Activated CD8-positive, alpha-beta T cell treated with anti-CD3 and anti-CD28 coated beads, Interleukin-2, amount 10 ng/mL, durations not matched to agents 7 days and 5 days (primary cell): ENCODE measurements at regions not wholly inside any gene's neighbourhood (a gene's known extent, or its start where the extent isn't known, plus 50 kb on each side); places are given as distances from the start of the nearest gene placed in this dataset.

ENCODE experiments used
- ATAC-seq: fragments of 150-1000 bp; cut with Tn5 transposase; one replicate; pipeline ENCODE4 v1.10.0; 2021; ENCODE audit warnings: moderate library complexity
- CTCF ChIA-PET: fragments of 350-600 bp; sonication (Branson Sonifier 250); formaldehyde crosslinking; loops from one replicate; lab custom pipeline; 2021; ENCODE audit warnings: antibody characterized with exemption; lab: Charles Lee
- POLR2A ChIA-PET: fragments of 350-600 bp; sonication (Branson Sonifier 250); formaldehyde crosslinking; loops from one replicate; lab custom pipeline; 2021; ENCODE audit warnings: antibody characterized with exemption; lab: Charles Lee
- DNase-seq: peaks from one replicate; pipeline ENCODE4 v3.0.0-alpha.2; 2020
- H3K27ac Mint-ChIP-seq: one replicate; pipeline ENCODE4 v1.8.0; 2021; ENCODE audit warnings: mild to moderate bottlenecking, mixed read lengths
- H3K27me3 Mint-ChIP-seq: one replicate; pipeline ENCODE4 v1.8.0; 2021; ENCODE audit warnings: low read depth, mixed read lengths
- H3K36me3 Mint-ChIP-seq: one replicate; pipeline ENCODE4 v1.8.0; 2021; ENCODE audit warnings: low read depth, mixed read lengths
- H3K4me1 Mint-ChIP-seq: one replicate; pipeline ENCODE4 v1.8.0; 2021; ENCODE audit warnings: low read depth, mixed read lengths
- H3K4me3 Mint-ChIP-seq: one replicate; pipeline ENCODE4 v1.8.0; 2021; ENCODE audit warnings: mild to moderate bottlenecking, mixed read lengths
- H3K9me3 Mint-ChIP-seq: one replicate; pipeline ENCODE4 v1.8.0; 2022; ENCODE audit warnings: mixed read lengths; ENCODE audit not compliant: insufficient read depth

GRCh38 chr6:40933864-40934263 is 105.2 kb downstream of the UNC5CL start:
- no peak for ATAC-seq
- H3K9me3 Mint-ChIP-seq: no peaks in the 10 kb centered on the region
- ChIA-PET POLR2A (no interaction called here), CTCF (no interaction called here)
- no peak overlapping the region for H3K27ac Mint-ChIP-seq
- H3K36me3 Mint-ChIP-seq: no peaks in the 10 kb centered on the region
- no peak overlapping the region for H3K4me3 Mint-ChIP-seq
- H3K4me1 Mint-ChIP-seq: no peaks in the 10 kb centered on the region
- no peak for DNase-seq
- peaks cover 5% of the 10 kb centered on the region for H3K27me3 Mint-ChIP-seq

GRCh38 chr6:40932953-40933352 is 106.1 kb downstream of the UNC5CL start:
- CTCF ChIA-PET: no interaction called here
- H3K36me3 Mint-ChIP-seq: no peaks in the 10 kb centered on the region
- DNase-seq (no peak), ATAC-seq (no peak)
- peaks cover 5% of the 10 kb centered on the region for H3K27me3 Mint-ChIP-seq
- POLR2A ChIA-PET: no interaction called here
- H3K9me3 Mint-ChIP-seq: no peaks in the 10 kb centered on the region
- no peak overlapping the region for H3K27ac Mint-ChIP-seq
- H3K4me1 Mint-ChIP-seq: no peaks in the 10 kb centered on the region
- H3K4me3 Mint-ChIP-seq: no peak overlapping the region

GRCh38 chr6:40932366-40932765 is 106.7 kb downstream of the UNC5CL start:
- Mint-ChIP-seq H3K27me3 (peaks cover 8% of the 10 kb centered on the region), H3K4me1 (no peaks in the 10 kb centered on the region)
- no peak for ATAC-seq

GRCh38 chr6:40931931-40932330 is 107.1 kb downstream of the UNC5CL start:
- H3K4me3 Mint-ChIP-seq: no peak overlapping the region
- no peaks in the 10 kb centered on the region for H3K4me1 Mint-ChIP-seq
- ATAC-seq (no peak), DNase-seq (no peak)
- no peaks in the 10 kb centered on the region for H3K36me3 Mint-ChIP-seq
- no peaks in the 10 kb centered on the region for H3K9me3 Mint-ChIP-seq
- CTCF ChIA-PET: no interaction called here
- POLR2A ChIA-PET: no interaction called here
- peaks cover 8% of the 10 kb centered on the region for H3K27me3 Mint-ChIP-seq
- no peak overlapping the region for H3K27ac Mint-ChIP-seq

More at GRCh38 chr6:40932366-40932765, 106.7 kb downstream of the UNC5CL start:
- no peaks in the 10 kb centered on the region for H3K9me3 Mint-ChIP-seq
- H3K27ac Mint-ChIP-seq: no peak overlapping the region
- DNase-seq: no peak
- ChIA-PET POLR2A (no interaction called here), CTCF (no interaction called here)
- H3K36me3 Mint-ChIP-seq: no peaks in the 10 kb centered on the region
- H3K4me3 Mint-ChIP-seq: no peak overlapping the region

GRCh38 chr6:40930555-40930954 is 108.5 kb downstream of the UNC5CL start:
- DNase-seq (no peak), ATAC-seq (no peak)
- H3K27ac Mint-ChIP-seq: no peak overlapping the region
- H3K36me3 Mint-ChIP-seq: no peaks in the 10 kb centered on the region
- H3K4me1 Mint-ChIP-seq: no peaks in the 10 kb centered on the region
- no peaks in the 10 kb centered on the region for H3K9me3 Mint-ChIP-seq
- H3K4me3 Mint-ChIP-seq: no peak overlapping the region
- POLR2A ChIA-PET: no interaction called here
- H3K27me3 Mint-ChIP-seq: peaks cover 7% of the 10 kb centered on the region
- CTCF ChIA-PET: no interaction called here

- ATAC-seq (no peak), DNase-seq (no peak)
- no peaks in the 10 kb centered on the region for H3K4me1 Mint-ChIP-seq
- H3K4me3 Mint-ChIP-seq: no peak overlapping the region
- H3K27ac Mint-ChIP-seq: no peak overlapping the region
- H3K27me3 Mint-ChIP-seq: peaks cover 11% of the 10 kb centered on the region
- H3K36me3 Mint-ChIP-seq: no peaks in the 10 kb centered on the region
- CTCF ChIA-PET: no interaction called here
- POLR2A ChIA-PET: no interaction called here
- H3K9me3 Mint-ChIP-seq: no peaks in the 10 kb centered on the region
Observed at GRCh38 chr6:40930045-40930444, 109.0 kb downstream of the UNC5CL start.

- no peaks in the 10 kb centered on the region for H3K36me3 Mint-ChIP-seq
- peaks cover 11% of the 10 kb centered on the region for H3K27me3 Mint-ChIP-seq
- H3K4me3 Mint-ChIP-seq: no peak overlapping the region
- H3K4me1 Mint-ChIP-seq: no peaks in the 10 kb centered on the region
- ATAC-seq (no peak), DNase-seq (no peak)
- H3K9me3 Mint-ChIP-seq: no peaks in the 10 kb centered on the region
- no peak overlapping the region for H3K27ac Mint-ChIP-seq
- ChIA-PET POLR2A (no interaction called here), CTCF (no interaction called here)
Observed at GRCh38 chr6:40929176-40929575, 109.8 kb downstream of the UNC5CL start.

GRCh38 chr6:40928763-40929162 is 110.3 kb downstream of the UNC5CL start:
- CTCF ChIA-PET: interaction anchor here (1.2 kb wide), 1 partner anchor 17 kb away, joined by 3 read pairs; no protein-coding TSS in a partner anchor
- no peak overlapping the region for H3K27ac Mint-ChIP-seq
- no peaks in the 10 kb centered on the region for H3K9me3 Mint-ChIP-seq
- peaks cover 11% of the 10 kb centered on the region for H3K27me3 Mint-ChIP-seq
- no peaks in the 10 kb centered on the region for H3K36me3 Mint-ChIP-seq
- POLR2A ChIA-PET: no interaction called here
- no peak for ATAC-seq
- no peak overlapping the region for H3K4me3 Mint-ChIP-seq
- no peaks in the 10 kb centered on the region for H3K4me1 Mint-ChIP-seq
- no peak for DNase-seq

GRCh38 chr6:40928307-40928706 is 110.7 kb downstream of the UNC5CL start:
- no peak for ATAC-seq
- H3K9me3 Mint-ChIP-seq: no peaks in the 10 kb centered on the region
- H3K4me3 Mint-ChIP-seq: no peak overlapping the region
- no peak overlapping the region for H3K27ac Mint-ChIP-seq
- POLR2A ChIA-PET: no interaction called here
- no peak for DNase-seq
- CTCF ChIA-PET: interaction anchor here (1.2 kb wide), 1 partner anchor 16 kb away, joined by 3 read pairs; no protein-coding TSS in a partner anchor
- H3K27me3 Mint-ChIP-seq: peaks cover 11% of the 10 kb centered on the region
- no peaks in the 10 kb centered on the region for H3K4me1 Mint-ChIP-seq
- no peaks in the 10 kb centered on the region for H3K36me3 Mint-ChIP-seq

- no peak for DNase-seq
- ChIA-PET POLR2A (no interaction called here), CTCF (interaction anchor here (1.2 kb wide), 1 partner anchor 13 kb away, joined by 5 read pairs; no protein-coding TSS in a partner anchor)
- Mint-ChIP-seq H3K9me3 (no peaks in the 10 kb centered on the region), H3K27ac (no peak overlapping the region), H3K4me3 (no peak overlapping the region), H3K36me3 (no peaks in the 10 kb centered on the region), H3K27me3 (peaks cover 11% of the 10 kb centered on the region), H3K4me1 (no peaks in the 10 kb centered on the region)
- no peak for ATAC-seq
Observed at GRCh38 chr6:40925341-40925740, 113.7 kb downstream of the UNC5CL start.

- DNase-seq (no peak), ATAC-seq (no peak)
- H3K27ac Mint-ChIP-seq: no peak overlapping the region
- peaks cover 11% of the 10 kb centered on the region for H3K27me3 Mint-ChIP-seq
- ChIA-PET CTCF (interaction anchor here (1.2 to 1.3 kb wide), 2 partner anchors 13 kb away, joined by 3 to 5 read pairs; no protein-coding TSS in a partner anchor), POLR2A (no interaction called here)
- H3K4me3 Mint-ChIP-seq: no peak overlapping the region
- no peaks in the 10 kb centered on the region for H3K36me3 Mint-ChIP-seq
- no peaks in the 10 kb centered on the region for H3K4me1 Mint-ChIP-seq
- no peaks in the 10 kb centered on the region for H3K9me3 Mint-ChIP-seq
Observed at GRCh38 chr6:40924839-40925238, 114.2 kb downstream of the UNC5CL start.

GRCh38 chr6:40923880-40924279 is 115.1 kb downstream of the UNC5CL start:
- CTCF ChIA-PET: interaction anchor here (1.3 kb wide), 1 partner anchor 12 kb away, joined by 3 read pairs; no protein-coding TSS in a partner anchor
- Mint-ChIP-seq H3K27me3 (peaks cover 11% of the 10 kb centered on the region), H3K4me3 (no peak overlapping the region), H3K27ac (no peak overlapping the region), H3K9me3 (no peaks in the 10 kb centered on the region), H3K4me1 (no peaks in the 10 kb centered on the region), H3K36me3 (no peaks in the 10 kb centered on the region)
- no peak for ATAC-seq
- DNase-seq: no peak
- POLR2A ChIA-PET: no interaction called here

GRCh38 chr6:40923326-40923725 is 115.7 kb downstream of the UNC5CL start:
- Mint-ChIP-seq H3K4me1 (no peaks in the 10 kb centered on the region), H3K36me3 (no peaks in the 10 kb centered on the region), H3K27ac (no peak overlapping the region), H3K9me3 (no peaks in the 10 kb centered on the region), H3K4me3 (no peak overlapping the region), H3K27me3 (peaks cover 12% of the 10 kb centered on the region)
- ChIA-PET CTCF (interaction anchor here (1.3 kb wide), 1 partner anchor 11 kb away, joined by 3 read pairs; no protein-coding TSS in a partner anchor), POLR2A (no interaction called here)
- no peak for ATAC-seq
- DNase-seq: no peak
